ENCODE measurements at regions not wholly inside any gene's neighbourhood (a gene's known extent, or its start where the extent isn't known, plus 50 kb on each side); places are given as distances from the start of the nearest gene placed in this dataset.

DNA sequence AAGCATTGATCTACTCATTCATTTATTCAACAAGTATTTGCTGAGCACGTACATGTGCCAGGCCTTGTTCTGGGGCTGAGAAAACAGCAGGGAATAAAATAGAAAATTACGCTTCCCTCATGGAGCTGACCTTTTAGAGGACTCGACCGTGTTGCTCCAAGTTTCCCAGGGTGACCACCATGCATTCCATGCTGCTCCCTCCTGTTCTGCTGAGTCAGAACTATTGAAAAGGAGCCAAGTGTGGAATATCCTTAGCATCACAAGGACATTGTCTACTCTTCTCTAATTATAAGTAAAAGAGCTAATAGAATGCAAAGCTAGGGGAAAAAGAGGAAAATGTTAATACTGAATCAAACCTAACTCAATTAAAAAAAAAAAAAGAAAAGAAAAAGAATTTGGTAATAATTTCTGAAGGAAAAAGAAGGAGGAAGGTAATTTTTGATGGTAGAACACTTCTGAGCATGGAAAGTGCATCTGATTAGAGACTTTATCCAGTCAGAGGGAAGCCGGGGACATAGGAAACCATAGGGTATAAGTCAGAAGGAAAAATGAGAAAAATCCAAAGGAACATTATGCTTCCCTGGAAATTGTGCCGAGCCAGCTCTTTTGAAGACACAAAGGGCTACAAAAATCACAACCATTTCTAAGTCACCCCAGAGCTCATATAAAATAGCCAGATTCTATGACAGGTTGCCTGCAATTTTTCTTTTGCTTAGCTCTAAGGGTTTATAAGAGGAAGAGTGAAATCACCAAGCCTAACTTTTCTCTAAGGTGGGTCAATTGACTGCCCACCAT, 339.4 kb downstream of the RND3 start:
- no peak overlapping the region for H3K27ac Mint-ChIP-seq
- H3K9me3 Mint-ChIP-seq = peaks cover 19% of the 10 kb centered on the region
- no peaks in the 10 kb centered on the region for H3K36me3 Mint-ChIP-seq
- no peak overlapping the region for H3K4me3 Mint-ChIP-seq
- H3K27me3 Mint-ChIP-seq = no peaks in the 10 kb centered on the region
- CTCF ChIA-PET = no interaction called here
- no peaks in the 10 kb centered on the region for H3K4me1 Mint-ChIP-seq
- no peak for DNase-seq

- H3K27me3 Mint-ChIP-seq = no peaks in the 10 kb centered on the region
- H3K36me3 Mint-ChIP-seq = no peaks in the 10 kb centered on the region
- H3K4me1 Mint-ChIP-seq = no peaks in the 10 kb centered on the region
- H3K4me3 Mint-ChIP-seq = no peak overlapping the region
- CTCF ChIA-PET = no interaction called here
- no peak for DNase-seq
- H3K27ac Mint-ChIP-seq = no peak overlapping the region
- peaks cover 19% of the 10 kb centered on the region for H3K9me3 Mint-ChIP-seq
Observed at GRCh38 chr2:150146879-150147278, 340.6 kb downstream of the RND3 start.

DNA sequence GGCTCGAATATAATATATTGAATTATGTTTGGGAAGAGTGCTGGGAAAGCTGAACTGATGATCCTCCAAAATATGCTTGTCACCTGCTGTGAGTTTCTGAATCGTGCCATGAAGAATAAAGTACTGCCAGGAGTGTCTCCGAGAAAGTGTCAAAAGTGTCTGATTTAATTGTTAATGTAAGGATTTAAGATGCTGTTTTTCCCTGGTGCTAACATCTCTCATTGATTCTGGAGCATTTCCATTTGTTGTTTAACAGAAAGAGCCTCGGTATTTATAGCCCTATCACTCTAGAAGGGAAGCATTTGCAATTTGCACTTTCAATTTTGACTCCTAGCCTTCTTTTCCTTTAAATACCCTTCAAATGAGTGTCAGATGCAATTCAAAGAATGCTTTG, 342.2 kb downstream of the RND3 start:
- Mint-ChIP-seq H3K4me1 (no peaks in the 10 kb centered on the region), H3K27me3 (no peaks in the 10 kb centered on the region), H3K9me3 (peaks cover 19% of the 10 kb centered on the region), H3K4me3 (no peak overlapping the region), H3K27ac (no peak overlapping the region), H3K36me3 (no peaks in the 10 kb centered on the region)
- no peak for DNase-seq
- CTCF ChIA-PET = no interaction called here

DNA sequence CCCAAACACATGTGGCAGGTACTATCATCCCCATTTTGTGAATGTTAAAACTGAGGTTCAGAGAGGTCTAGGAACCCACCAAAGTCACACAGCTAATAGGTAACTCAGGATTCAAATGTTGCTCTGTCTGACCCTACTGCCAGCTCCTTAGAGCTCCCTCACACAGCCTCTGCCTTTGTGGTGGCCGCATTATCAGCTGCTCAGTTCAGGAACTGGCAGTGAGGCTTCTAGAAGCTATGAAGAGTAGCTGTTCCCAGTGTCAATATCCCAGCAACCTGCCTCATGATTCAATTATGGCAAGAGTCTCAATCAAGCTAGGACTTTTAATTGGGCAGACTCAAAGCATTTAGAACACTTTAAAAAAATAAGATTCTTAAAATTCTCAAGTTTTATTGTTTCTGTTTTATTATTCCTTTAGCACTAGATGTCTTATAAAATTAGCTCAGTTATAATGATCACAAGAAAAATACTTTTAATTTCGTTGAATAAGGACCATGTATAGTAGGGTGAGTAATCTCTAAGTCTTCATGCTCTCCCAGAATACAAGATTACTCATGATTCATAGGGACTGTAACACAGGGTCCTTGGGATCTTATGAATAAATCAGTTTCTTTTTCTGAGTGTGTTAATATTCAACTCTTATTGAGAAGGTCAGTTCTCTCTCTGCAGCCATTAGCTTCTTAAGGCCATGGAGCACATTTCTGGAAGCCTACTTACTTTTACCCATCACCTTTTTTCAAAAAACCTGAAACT, 342.7 kb downstream of the RND3 start:
- Mint-ChIP-seq H3K4me1 (no peaks in the 10 kb centered on the region), H3K9me3 (peaks cover 19% of the 10 kb centered on the region), H3K4me3 (no peak overlapping the region), H3K27ac (no peak overlapping the region), H3K36me3 (no peaks in the 10 kb centered on the region), H3K27me3 (no peaks in the 10 kb centered on the region)
- DNase-seq = no peak
- CTCF ChIA-PET = no interaction called here

GRCh38 chr2:150143087-150143536, 344.4 kb downstream of the RND3 start:
- Mint-ChIP-seq H3K4me3 (no peak overlapping the region), H3K27me3 (no peaks in the 10 kb centered on the region), H3K9me3 (peaks cover 17% of the 10 kb centered on the region), H3K27ac (no peak overlapping the region), H3K36me3 (no peaks in the 10 kb centered on the region), H3K4me1 (no peaks in the 10 kb centered on the region)
- CTCF ChIA-PET = no interaction called here
- no peak for DNase-seq

GRCh38 chr2:150142561-150142960, 344.9 kb downstream of the RND3 start:
- DNase-seq = no peak
- no peak overlapping the region for H3K4me3 Mint-ChIP-seq
- no peak overlapping the region for H3K27ac Mint-ChIP-seq
- H3K36me3 Mint-ChIP-seq = no peaks in the 10 kb centered on the region
- H3K4me1 Mint-ChIP-seq = no peaks in the 10 kb centered on the region
- no peaks in the 10 kb centered on the region for H3K27me3 Mint-ChIP-seq
- CTCF ChIA-PET = no interaction called here
- H3K9me3 Mint-ChIP-seq = peaks cover 17% of the 10 kb centered on the region

GRCh38 chr2:150141226-150142001, 346.1 kb downstream of the RND3 start:
- Mint-ChIP-seq H3K36me3 (no peaks in the 10 kb centered on the region), H3K4me3 (no peak overlapping the region), H3K4me1 (no peaks in the 10 kb centered on the region), H3K27me3 (no peaks in the 10 kb centered on the region), H3K27ac (no peak overlapping the region), H3K9me3 (peaks cover 10% of the 10 kb centered on the region)
- CTCF ChIA-PET = no interaction called here
- DNase-seq = no peak

GRCh38 chr2:150140777-150141176, 346.7 kb downstream of the RND3 start:
- CTCF ChIA-PET = no interaction called here
- H3K9me3 Mint-ChIP-seq = peaks cover 4% of the 10 kb centered on the region
- H3K4me1 Mint-ChIP-seq = no peaks in the 10 kb centered on the region
- H3K4me3 Mint-ChIP-seq = no peak overlapping the region
- no peaks in the 10 kb centered on the region for H3K36me3 Mint-ChIP-seq
- no peaks in the 10 kb centered on the region for H3K27me3 Mint-ChIP-seq
- no peak for DNase-seq
- H3K27ac Mint-ChIP-seq = no peak overlapping the region

DNA sequence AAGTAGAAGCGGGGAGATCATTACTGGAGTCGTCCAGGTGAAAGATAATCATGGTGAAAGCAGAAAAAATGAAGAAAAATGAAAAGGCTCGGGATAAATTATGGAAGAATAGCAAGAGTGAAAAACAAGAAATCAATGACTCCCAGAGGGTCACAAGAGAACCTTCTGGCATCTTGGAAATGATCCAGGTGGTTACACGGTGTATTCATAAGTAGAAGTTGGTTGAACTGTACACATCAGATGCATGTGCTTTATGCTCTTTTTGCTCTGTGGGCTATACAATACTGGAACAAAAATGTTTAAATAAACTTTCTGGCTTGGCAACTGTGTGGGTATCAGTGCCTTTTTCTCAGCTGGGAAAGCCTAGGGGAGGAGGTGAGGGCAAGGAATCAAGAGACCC, 348.9 kb downstream of the RND3 start:
- H3K4me3 Mint-ChIP-seq = no peak overlapping the region
- CTCF ChIA-PET = no interaction called here
- H3K27ac Mint-ChIP-seq = no peak overlapping the region
- H3K4me1 Mint-ChIP-seq = no peaks in the 10 kb centered on the region
- DNase-seq = no peak
- H3K36me3 Mint-ChIP-seq = no peaks in the 10 kb centered on the region
- H3K9me3 Mint-ChIP-seq = peaks cover 2% of the 10 kb centered on the region
- H3K27me3 Mint-ChIP-seq = no peaks in the 10 kb centered on the region

DNA sequence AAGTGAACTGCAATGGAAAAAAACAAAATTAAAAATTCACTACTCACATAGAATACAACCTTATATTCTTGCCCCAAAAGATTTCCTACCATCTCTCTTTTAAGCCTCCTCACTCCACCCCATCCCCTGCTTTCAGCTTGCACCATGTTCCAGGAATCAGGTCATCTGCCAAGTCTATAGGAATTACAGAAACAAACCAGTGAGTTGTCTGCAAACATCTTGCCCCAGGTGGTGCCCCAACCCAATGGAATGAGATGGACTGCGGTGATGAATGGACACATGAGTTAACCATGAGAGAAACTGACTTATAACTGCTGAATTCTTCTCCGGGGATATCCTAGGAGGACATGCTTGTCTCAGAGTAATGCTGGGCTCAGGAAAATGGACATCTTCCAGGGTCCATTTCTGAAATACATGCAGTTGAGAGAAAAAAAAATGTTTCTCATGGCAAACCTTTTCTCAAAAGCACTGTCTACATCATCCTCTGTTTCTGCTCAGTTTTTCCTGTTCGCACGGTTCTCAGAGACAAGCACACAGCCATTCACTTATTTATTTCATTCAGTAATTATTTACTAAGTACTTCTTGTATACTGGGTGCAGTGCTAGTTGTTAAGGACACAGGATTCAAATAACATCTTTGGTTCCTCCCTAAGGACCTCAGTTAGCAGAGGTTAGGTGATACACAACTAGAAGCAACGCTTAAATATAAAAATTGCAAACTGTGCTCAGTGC, 350.0 kb downstream of the RND3 start:
- H3K27me3 Mint-ChIP-seq = no peaks in the 10 kb centered on the region
- no peaks in the 10 kb centered on the region for H3K9me3 Mint-ChIP-seq
- CTCF ChIA-PET = no interaction called here
- no peaks in the 10 kb centered on the region for H3K4me1 Mint-ChIP-seq
- no peak overlapping the region for H3K4me3 Mint-ChIP-seq
- H3K36me3 Mint-ChIP-seq = no peaks in the 10 kb centered on the region
- no peak overlapping the region for H3K27ac Mint-ChIP-seq
- no peak for DNase-seq

- H3K27ac Mint-ChIP-seq = no peak overlapping the region
Observed at GRCh38 chr2:150136893-150137292, 350.6 kb downstream of the RND3 start.

DNA sequence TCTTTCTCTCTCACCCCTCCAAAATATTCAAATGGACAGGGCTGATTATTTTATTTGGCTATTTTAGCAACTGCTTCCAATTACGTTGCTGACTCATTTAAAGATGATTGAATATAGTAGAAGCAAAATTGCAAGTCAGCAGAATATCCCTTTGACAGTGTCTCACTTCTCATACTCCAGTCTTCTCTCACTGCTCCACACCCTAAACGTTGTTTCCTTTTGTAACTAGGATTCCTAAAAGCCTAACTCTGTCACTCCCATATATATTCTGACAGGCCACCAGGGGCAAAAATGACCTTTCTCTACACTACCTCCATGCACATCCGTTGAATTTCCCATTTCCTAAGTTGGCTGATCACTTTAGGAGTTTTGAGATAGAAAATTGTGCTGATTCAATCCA, 351.1 kb downstream of the RND3 start:
- Mint-ChIP-seq H3K9me3 (no peaks in the 10 kb centered on the region), H3K4me3 (no peak overlapping the region), H3K4me1 (no peaks in the 10 kb centered on the region), H3K36me3 (no peaks in the 10 kb centered on the region), H3K27ac (no peak overlapping the region), H3K27me3 (no peaks in the 10 kb centered on the region)
- no peak for DNase-seq
- CTCF ChIA-PET = no interaction called here

More at GRCh38 chr2:150136893-150137292, 350.6 kb downstream of the RND3 start:
- H3K36me3 Mint-ChIP-seq = no peaks in the 10 kb centered on the region
- H3K4me3 Mint-ChIP-seq = no peak overlapping the region
- H3K4me1 Mint-ChIP-seq = no peaks in the 10 kb centered on the region
- H3K9me3 Mint-ChIP-seq = no peaks in the 10 kb centered on the region
- H3K27me3 Mint-ChIP-seq = no peaks in the 10 kb centered on the region
- no peak for DNase-seq
- CTCF ChIA-PET = no interaction called here

DNA sequence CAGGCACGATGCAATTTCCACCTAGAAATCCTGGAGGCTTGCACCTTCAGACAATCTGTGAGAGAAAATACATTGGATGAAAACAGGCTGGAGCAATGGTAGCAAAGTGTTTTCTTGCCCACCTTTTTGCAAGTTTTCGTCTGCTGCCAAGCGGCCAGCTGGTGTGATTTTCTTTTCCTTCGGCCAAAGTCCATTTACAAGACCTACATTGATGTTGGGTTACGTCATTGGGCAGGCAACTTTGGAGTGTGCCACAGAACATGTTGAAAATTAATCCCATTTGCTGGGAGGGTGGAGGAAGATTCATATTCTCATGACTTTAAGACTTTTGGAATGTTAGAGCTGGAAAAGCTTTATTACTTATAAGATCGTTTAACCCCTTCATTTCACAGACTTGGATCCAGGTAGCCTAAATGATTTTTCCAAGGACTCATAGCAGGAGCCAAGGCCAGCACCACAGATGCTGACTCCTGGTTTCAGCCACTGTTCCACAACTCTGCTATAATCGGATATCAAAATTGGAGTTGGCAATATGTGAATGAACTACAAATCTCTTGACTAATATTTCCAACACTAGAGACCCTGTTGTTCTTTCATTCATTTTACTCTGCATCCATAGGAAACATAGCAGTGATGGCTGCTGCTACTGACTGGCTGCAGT, 352.1 kb downstream of the RND3 start:
- H3K4me3 Mint-ChIP-seq = no peak overlapping the region
- H3K27ac Mint-ChIP-seq = no peak overlapping the region
- no peaks in the 10 kb centered on the region for H3K4me1 Mint-ChIP-seq
- H3K36me3 Mint-ChIP-seq = no peaks in the 10 kb centered on the region
- no peak for DNase-seq
- CTCF ChIA-PET = no interaction called here
- H3K9me3 Mint-ChIP-seq = no peaks in the 10 kb centered on the region
- no peaks in the 10 kb centered on the region for H3K27me3 Mint-ChIP-seq

Measured in activated naive CD4-positive, alpha-beta T cell treated with anti-CD3 and anti-CD28 coated beads, Interleukin-2, amount 10 ng/mL, durations not matched to agents 7 days and 5 days (primary cell).